ENCODE measurements at regions not wholly inside any gene's neighbourhood (a gene's known extent, or its start where the extent isn't known, plus 50 kb on each side); places are given as distances from the start of the nearest gene placed in this dataset.

DNA sequence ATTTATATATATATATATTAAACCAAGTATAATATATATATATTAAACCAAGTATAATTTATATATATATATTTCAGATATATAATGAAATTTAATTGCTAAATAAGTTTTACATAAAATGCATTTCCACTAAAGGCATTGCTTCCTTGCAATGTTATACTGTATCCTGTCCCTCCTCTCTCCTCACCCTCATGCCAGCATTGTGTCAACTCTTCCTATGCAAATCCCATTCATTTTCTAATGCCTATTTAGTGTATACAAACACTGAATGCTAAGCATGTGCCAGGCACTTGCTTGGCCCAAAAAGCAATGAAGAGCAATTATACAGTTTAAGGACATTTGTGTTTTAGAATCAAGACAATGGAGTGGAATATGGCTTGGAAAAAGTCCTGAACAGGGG is 71.7 kb upstream of the PRMT6 start:
- BruUV-seq (replicated peaks) = no TSS peak
- H3K9me3 ChIP-seq (replicated peaks; ENCODE audit: control insufficient read depth, insufficient read depth, low read length) = peaks cover 1% of the 10 kb centered on the region
- no peaks in the 10 kb centered on the region for H3K9me1 ChIP-seq (replicated peaks; ENCODE audit: control insufficient read depth, extremely low read depth, insufficient read depth, low read length)
- FAIRE-seq (no peak), DNase-seq (ENCODE audit: low read depth, low spot score) (no peak)
- no peaks in the 10 kb centered on the region for H3K79me2 ChIP-seq (ENCODE audit: control insufficient read depth, insufficient read depth, low read length)
- H3K9ac ChIP-seq (replicated peaks; ENCODE audit: extremely low read depth, insufficient read depth, low read length) = no peak overlapping the region
- no peak overlapping the region for H3K4me2 ChIP-seq (ENCODE audit: insufficient read depth, low read length)
- intact Hi-C loops (cut with micrococcal nuclease) (no loop called here), dilution Hi-C loops (cut with MboI; ENCODE audit: extremely low pct_ligation_motif_present, low sequenced_read_pairs) (no loop called here)
- no peaks in the 10 kb centered on the region for H3K36me3 ChIP-seq (ENCODE audit: control insufficient read depth in 2 of 2, extremely low read depth in 1 of 2, insufficient read depth in 2 of 2, low read length in 2 of 2)
- H4K20me1 ChIP-seq (replicated peaks; ENCODE audit: control insufficient read depth, extremely low read depth, insufficient read depth, low read length) = no peaks in the 10 kb centered on the region
- no peak overlapping the region for H3K27ac ChIP-seq (ENCODE audit: insufficient read depth, low read depth, low read length)
- H3K4me1 ChIP-seq (ENCODE audit: control insufficient read depth, extremely low read depth, insufficient read depth, low read length) = no peaks in the 10 kb centered on the region
- POLR2A ChIA-PET = no interaction called here
- CTCF ChIA-PET = no interaction called here
- no peak overlapping the region for H2AFZ ChIP-seq (ENCODE audit: low read depth, low read length)
- H3K4me3 ChIP-seq (replicated peaks in 1 of 3; ENCODE audit: insufficient read depth in 1 of 3, low read depth in 1 of 3, low read length in 3 of 3) = no peak overlapping the region
- TF ChIP-seq CTCF (IDR thresholded peaks at IDR 0.05; ENCODE audit: extremely low read depth in 1 of 2, insufficient read depth in 1 of 2, low read depth in 1 of 2, low read length in 2 of 2) = no peak
- no peak for TF ChIP-seq GATA2 (IDR thresholded peaks at IDR 0.05; ENCODE audit: insufficient read depth, insufficient read length, low read depth, low read length)
- TF ChIP-seq POLR2AphosphoS5 (IDR thresholded peaks at IDR 0.05; ENCODE audit: insufficient read depth, low read depth, low read length) = no peak
- TF ChIP-seq POLR2A (IDR thresholded peaks at IDR 0.05; ENCODE audit: low read depth, low read length) = no peak
- TF ChIP-seq EZH2 (IDR thresholded peaks at IDR 0.05; ENCODE audit: borderline replicate concordance, low read depth, low read length, severe bottlenecking) = no peak
- TF ChIP-seq JUN (IDR thresholded peaks at IDR 0.05; ENCODE audit: borderline replicate concordance, insufficient read depth, insufficient read length, low read depth) = no peak
- TF ChIP-seq MAX (IDR thresholded peaks at IDR 0.05; ENCODE audit: insufficient read depth, insufficient read length) = no peak
- TF ChIP-seq MYC (IDR thresholded peaks at IDR 0.05; ENCODE audit: low read depth, low read length) = no peak
- TF ChIP-seq FOS (IDR thresholded peaks at IDR 0.05; ENCODE audit: borderline replicate concordance, insufficient read depth, low read length) = no peak
- H3K27me3 ChIP-seq (ENCODE audit: control insufficient read depth in 2 of 2, insufficient read depth in 2 of 2, low read length in 2 of 2) = no peaks in the 10 kb centered on the region

All from endothelial cell of umbilical vein (primary cell).